CD4-positive, CD25-positive, alpha-beta regulatory T cell (primary cell): ENCODE measurements at regions not wholly inside any gene's neighbourhood (a gene's known extent, or its start where the extent isn't known, plus 50 kb on each side); places are given as distances from the start of the nearest gene placed in this dataset.
"Not testable (repeated sequence)": the region's sequence is repeated elsewhere in the genome, so short reads cannot be mapped to it uniquely, and the experiment has no call there.

Source experiments
- ATAC-seq, 2 donors: fragments of 150-1000 bp; cut with Tn5 transposase; one replicate each; pipeline ENCODE4 v1.10.0; 2021; ENCODE audit warnings: low read depth in 2 of 2, moderate number of reproducible peaks in 2 of 2, moderate library complexity in 1 of 2
- DNase-seq, 3 donors: peaks; one replicate each; pipeline versions ENCODE4 v3.0.0 to v3.0.0-alpha.2; 2012 to 2022; ENCODE audit warnings: mixed read lengths in 1 of 3
- H3K27ac ChIP-seq: one replicate; pipeline ENCODE4 v1.7.0; 2013; ENCODE audit warnings: mild to moderate bottlenecking, low read length; ENCODE audit not compliant: insufficient read depth, poor library complexity, severe bottlenecking
- H3K27me3 ChIP-seq: one replicate; pipeline ENCODE4 v1.7.0; 2013; ENCODE audit warnings: low read length; ENCODE audit not compliant: control insufficient read depth, insufficient read depth
- H3K36me3 ChIP-seq: one replicate; pipeline ENCODE4 v1.7.0; 2013; ENCODE audit warnings: mild to moderate bottlenecking, low read length, moderate library complexity; ENCODE audit not compliant: control insufficient read depth, insufficient read depth
- H3K4me1 ChIP-seq: 2 replicates; pipeline ENCODE4 v1.7.0; 2013; ENCODE audit warnings: mild to moderate bottlenecking, low read length; ENCODE audit not compliant: insufficient read depth, control insufficient read depth, poor library complexity, severe bottlenecking
- H3K4me3 ChIP-seq: one replicate; pipeline ENCODE4 v1.7.0; 2013; ENCODE audit warnings: low read depth, mild to moderate bottlenecking, low read length, moderate library complexity
- H3K9me3 ChIP-seq, 2 experiments: 1 replicate in 1 of 2; 2 replicates in 1 of 2; pipeline ENCODE4 v1.7.0; 2013; ENCODE audit warnings: low read length in 2 of 2, mild to moderate bottlenecking in 1 of 2, moderate library complexity in 1 of 2; ENCODE audit not compliant: control insufficient read depth in 2 of 2
- H3K27ac Mint-ChIP-seq, 3 donors: one replicate each; pipeline ENCODE4 v1.8.0; 2020 to 2022; ENCODE audit warnings: mild to moderate bottlenecking in 3 of 3, mixed read lengths in 3 of 3, moderate library complexity in 2 of 3
- H3K27me3 Mint-ChIP-seq: one replicate; pipeline ENCODE4 v1.8.0; 2022; ENCODE audit warnings: mild to moderate bottlenecking, mixed read lengths
- H3K36me3 Mint-ChIP-seq: one replicate; pipeline ENCODE4 v1.8.0; 2020; ENCODE audit warnings: mixed read lengths
- H3K4me1 Mint-ChIP-seq, 4 donors: one replicate each; pipeline ENCODE4 v1.8.0; 2020 to 2022; ENCODE audit warnings: mixed read lengths in 4 of 4, mild to moderate bottlenecking in 1 of 4
- H3K4me3 Mint-ChIP-seq, 4 donors: one replicate each; pipeline ENCODE4 v1.8.0; 2020 to 2022; ENCODE audit warnings: mild to moderate bottlenecking in 4 of 4, mixed read lengths in 4 of 4, moderate library complexity in 3 of 4
- H3K9me3 Mint-ChIP-seq, 7 donors: one replicate each; pipeline ENCODE4 v1.8.0; 2020 to 2022; ENCODE audit warnings: mixed read lengths in 7 of 7, mild to moderate bottlenecking in 3 of 7, moderate library complexity in 2 of 7

- Mint-ChIP-seq H3K27ac (no peak overlapping the region), H3K9me3 (peaks cover 0 to 8% (median 0%) of the 10 kb centered on the region in 7 donors), H3K36me3 (no peaks in the 10 kb centered on the region), H3K27me3 (no peaks in the 10 kb centered on the region), H3K4me1 (no peaks in the 10 kb centered on the region), H3K4me3 (no peak overlapping the region)
- H3K36me3 ChIP-seq, result no peaks in the 10 kb centered on the region
- H3K27me3 ChIP-seq, result peaks cover 3% of the 10 kb centered on the region
- no peaks in the 10 kb centered on the region for H3K9me3 ChIP-seq
- H3K4me3 ChIP-seq, result no peak overlapping the region
- no peak for ATAC-seq
- no peak overlapping the region for H3K27ac ChIP-seq
- H3K4me1 ChIP-seq, result no peaks in the 10 kb centered on the region
- no peak for DNase-seq
Measured at GRCh38 chr11:7175007-7175406, 76.7 kb upstream of the SYT9 start.

DNA sequence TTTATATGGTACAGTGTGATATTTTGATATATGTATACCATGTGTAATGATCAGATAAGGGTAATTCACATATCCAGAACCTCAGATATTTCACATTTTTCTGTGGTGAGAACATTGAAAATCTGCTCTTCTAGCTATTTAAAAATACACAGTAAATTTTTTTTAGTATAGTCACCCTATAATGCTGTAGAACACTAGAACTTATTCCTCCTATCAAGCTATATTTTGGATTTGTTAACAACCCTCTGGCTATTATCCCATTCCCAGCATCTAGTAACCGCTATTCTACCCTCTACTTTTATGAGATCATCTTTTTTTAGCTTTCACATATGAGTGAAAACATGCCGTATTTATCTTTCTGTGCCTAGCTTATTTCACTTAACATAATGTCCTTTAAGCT lies 65.5 kb upstream of the SYT9 start:
- Histone ChIP-seq H3K9me3 (peaks cover 0 to 3% of the 10 kb centered on the region in 2 experiments), H3K36me3 (no peaks in the 10 kb centered on the region), H3K4me1 (no peaks in the 10 kb centered on the region), H3K27ac (no peak overlapping the region), H3K4me3 (no peak overlapping the region), H3K27me3 (no peaks in the 10 kb centered on the region)
- no peaks in the 10 kb centered on the region for H3K4me1 Mint-ChIP-seq
- no peak for ATAC-seq
- H3K27me3 Mint-ChIP-seq, result peaks cover 9% of the 10 kb centered on the region
- no peaks in the 10 kb centered on the region for H3K36me3 Mint-ChIP-seq
- no peak overlapping the region for H3K4me3 Mint-ChIP-seq
- no peak for DNase-seq
- peaks cover 0 to 5% (median 2%) of the 10 kb centered on the region in 7 donors for H3K9me3 Mint-ChIP-seq
- no peak overlapping the region for H3K27ac Mint-ChIP-seq

DNA sequence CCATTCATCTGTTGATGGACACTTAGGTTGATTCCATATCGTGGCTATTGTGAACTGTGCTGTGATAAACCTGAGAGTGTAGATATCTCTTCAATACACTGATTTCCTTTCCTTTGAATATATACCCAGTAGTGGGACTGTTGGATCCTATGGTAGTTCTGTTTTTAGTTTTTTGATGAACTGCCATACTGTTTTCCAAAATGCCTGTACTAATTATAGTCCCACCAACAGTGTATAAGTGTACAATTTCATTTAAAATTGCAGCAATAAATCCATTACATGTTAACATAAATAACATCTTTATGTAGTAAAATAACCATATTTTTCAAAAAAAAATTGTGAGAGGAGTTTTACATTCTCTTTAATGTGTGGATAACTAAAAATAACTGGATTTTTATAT lies 65.0 kb upstream of the SYT9 start:
- no peak overlapping the region for H3K27ac ChIP-seq
- H3K4me1 Mint-ChIP-seq, result no peaks in the 10 kb centered on the region
- H3K27me3 Mint-ChIP-seq, result peaks cover 6% of the 10 kb centered on the region
- no peaks in the 10 kb centered on the region for H3K4me1 ChIP-seq
- no peak overlapping the region for H3K4me3 Mint-ChIP-seq
- no peaks in the 10 kb centered on the region for H3K36me3 ChIP-seq
- DNase-seq, result no peak
- ATAC-seq, result no peak
- H3K9me3 Mint-ChIP-seq, result peaks cover 0 to 5% (median 2%) of the 10 kb centered on the region in 7 donors
- H3K36me3 Mint-ChIP-seq, result no peaks in the 10 kb centered on the region
- no peak overlapping the region for H3K4me3 ChIP-seq
- H3K9me3 ChIP-seq, result peaks cover 0 to 3% of the 10 kb centered on the region in 2 experiments
- H3K27me3 ChIP-seq, result no peaks in the 10 kb centered on the region
- no peak overlapping the region for H3K27ac Mint-ChIP-seq

DNA sequence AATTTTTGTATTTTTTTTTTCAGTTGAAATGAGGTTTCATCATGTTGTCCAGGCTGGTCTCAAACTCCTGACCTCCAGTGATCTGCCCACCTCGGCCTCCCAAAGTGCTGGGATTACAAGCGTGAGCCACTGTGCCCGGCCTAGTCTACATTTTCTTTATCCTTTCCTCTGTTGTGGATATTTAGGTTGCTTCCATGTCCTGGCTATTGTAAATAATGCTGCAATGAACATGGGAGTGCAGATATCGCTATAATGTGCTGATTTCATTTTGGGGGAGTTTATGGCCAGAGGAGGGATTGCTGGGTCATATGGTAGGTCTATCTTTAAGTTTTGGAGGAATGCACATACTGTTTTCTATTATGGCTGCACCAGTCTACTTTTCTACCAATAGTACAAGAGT lies 58.9 kb upstream of the SYT9 start:
- H3K36me3 Mint-ChIP-seq, ATAC-seq, H3K36me3 ChIP-seq, H3K4me1 ChIP-seq, H3K4me3 ChIP-seq, H3K4me1 Mint-ChIP-seq, DNase-seq, H3K4me3 Mint-ChIP-seq, H3K27me3 Mint-ChIP-seq, H3K9me3 Mint-ChIP-seq, H3K9me3 ChIP-seq, H3K27ac ChIP-seq, H3K27me3 ChIP-seq, H3K27ac Mint-ChIP-seq: not testable (repeated sequence)

DNA sequence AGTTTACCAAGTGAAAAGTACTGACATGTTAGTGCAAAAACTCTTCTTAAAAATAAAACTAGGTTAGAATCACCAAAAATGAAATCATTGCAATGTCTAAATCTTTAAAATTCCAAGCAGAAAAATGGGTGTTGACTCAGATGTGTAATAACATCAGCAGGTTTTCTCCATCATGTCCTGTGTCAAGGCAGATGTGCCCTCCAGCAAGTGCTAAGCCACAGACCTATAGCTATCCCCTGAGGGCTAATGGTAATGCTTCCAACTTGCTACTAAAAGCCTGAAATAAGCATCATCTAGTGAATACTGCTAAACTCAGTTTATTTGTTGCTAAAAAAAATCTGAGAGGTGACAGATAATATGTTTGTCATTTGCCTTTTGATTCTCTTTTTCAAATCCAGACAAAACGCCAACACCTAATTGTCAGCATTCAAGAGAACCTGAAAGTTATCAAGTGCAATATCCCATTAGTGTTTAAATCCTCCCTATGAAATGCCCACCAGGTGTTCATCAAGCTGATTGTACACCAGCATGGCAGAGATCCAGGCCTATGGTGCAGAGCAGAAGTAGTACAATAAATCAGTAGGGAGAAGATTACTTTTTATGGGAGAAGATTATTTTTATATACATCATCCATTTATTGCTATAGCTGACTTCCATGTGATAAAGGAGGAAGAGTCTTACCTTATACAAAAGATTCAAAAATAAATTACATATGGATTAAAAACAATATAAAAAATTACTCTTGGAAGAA lies 55.1 kb upstream of the SYT9 start:
- no peaks in the 10 kb centered on the region for H3K4me1 Mint-ChIP-seq
- Histone ChIP-seq H3K27me3 (no peaks in the 10 kb centered on the region), H3K9me3 (no peaks in the 10 kb centered on the region), H3K36me3 (no peaks in the 10 kb centered on the region), H3K27ac (no peak overlapping the region), H3K4me1 (no peaks in the 10 kb centered on the region), H3K4me3 (no peak overlapping the region)
- no peaks in the 10 kb centered on the region for H3K36me3 Mint-ChIP-seq
- DNase-seq (no peak), ATAC-seq (no peak)
- no peaks in the 10 kb centered on the region for H3K9me3 Mint-ChIP-seq
- H3K4me3 Mint-ChIP-seq, result no peak overlapping the region
- no peak overlapping the region for H3K27ac Mint-ChIP-seq
- no peaks in the 10 kb centered on the region for H3K27me3 Mint-ChIP-seq

- no peak for DNase-seq
- Mint-ChIP-seq H3K4me3 (no peak overlapping the region), H3K4me1 (no peaks in the 10 kb centered on the region), H3K27me3 (no peaks in the 10 kb centered on the region), H3K9me3 (no peaks in the 10 kb centered on the region), H3K36me3 (no peaks in the 10 kb centered on the region), H3K27ac (no peak overlapping the region)
- no peak overlapping the region for H3K4me3 ChIP-seq
- H3K27me3 ChIP-seq, result no peaks in the 10 kb centered on the region
- H3K36me3 ChIP-seq, result no peaks in the 10 kb centered on the region
- H3K4me1 ChIP-seq, result no peaks in the 10 kb centered on the region
- no peak overlapping the region for H3K27ac ChIP-seq
- no peaks in the 10 kb centered on the region for H3K9me3 ChIP-seq
- ATAC-seq, result no peak
Measured at GRCh38 chr11:7197469-7197868, 54.2 kb upstream of the SYT9 start.
